Inferior parietal cortex (tissue), 1 donor: ENCODE measurements at regions not wholly inside any gene's neighbourhood (a gene's known extent, or its start where the extent isn't known, plus 50 kb on each side); places are given as distances from the start of the nearest gene placed in this dataset.

Source experiments
- DNase-seq: peaks from one replicate; pipeline ENCODE4 v3.0.0-alpha.2; 2016; ENCODE audit errors: extremely low spot score

GRCh38 chr10:20988357-20988983 is 91.4 kb upstream of the NEBL start:
- no peak for DNase-seq

GRCh38 chr10:20986049-20986448 is 88.9 kb upstream of the NEBL start:
- DNase-seq, result no peak

DNA sequence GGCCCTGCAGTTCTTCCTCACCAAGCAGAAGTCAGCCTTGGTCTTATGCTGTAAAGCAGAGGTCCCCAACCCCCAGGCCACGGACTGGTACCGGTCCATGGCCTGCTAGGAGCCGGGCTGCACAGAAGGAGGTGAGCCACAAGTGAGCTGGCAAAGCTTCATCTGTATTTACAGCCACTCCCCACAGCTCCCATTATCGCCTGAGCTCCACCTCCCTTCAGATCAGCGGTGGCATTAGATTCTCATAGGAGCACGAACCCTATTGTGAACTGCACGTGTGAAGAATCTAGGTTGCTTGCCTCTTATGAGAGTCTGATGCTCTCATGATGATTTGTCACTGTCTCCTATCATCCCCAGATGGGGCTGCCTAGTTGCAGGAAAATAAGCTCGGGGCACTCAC is 87.6 kb upstream of the NEBL start:
- DNase-seq, result no peak

DNA sequence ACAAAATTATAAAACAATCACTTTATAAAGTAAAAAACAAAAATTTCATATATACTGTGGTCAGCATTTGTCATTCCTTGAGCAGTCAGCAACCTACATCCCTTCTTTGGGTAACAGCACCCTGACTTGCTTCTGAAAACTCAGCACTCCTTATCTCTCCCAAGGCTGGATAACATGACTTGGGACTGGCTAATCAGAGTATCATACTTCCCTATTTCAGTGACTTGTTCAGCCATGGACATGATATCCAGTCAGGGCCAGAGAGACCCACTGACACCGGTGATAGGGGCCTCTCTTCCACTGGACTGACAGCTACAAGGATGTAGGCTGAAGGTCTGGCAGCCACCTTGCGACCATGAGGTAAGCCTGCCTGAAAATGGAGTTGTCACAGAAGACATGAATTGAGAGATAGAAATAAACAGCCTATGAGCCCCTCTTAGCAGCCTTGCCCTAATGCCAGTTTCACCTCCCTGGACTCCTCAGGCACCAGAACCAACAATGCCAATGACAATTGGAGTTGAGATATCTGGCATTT is 84.4 kb upstream of the NEBL start:
- DNase-seq, result no peak

DNA sequence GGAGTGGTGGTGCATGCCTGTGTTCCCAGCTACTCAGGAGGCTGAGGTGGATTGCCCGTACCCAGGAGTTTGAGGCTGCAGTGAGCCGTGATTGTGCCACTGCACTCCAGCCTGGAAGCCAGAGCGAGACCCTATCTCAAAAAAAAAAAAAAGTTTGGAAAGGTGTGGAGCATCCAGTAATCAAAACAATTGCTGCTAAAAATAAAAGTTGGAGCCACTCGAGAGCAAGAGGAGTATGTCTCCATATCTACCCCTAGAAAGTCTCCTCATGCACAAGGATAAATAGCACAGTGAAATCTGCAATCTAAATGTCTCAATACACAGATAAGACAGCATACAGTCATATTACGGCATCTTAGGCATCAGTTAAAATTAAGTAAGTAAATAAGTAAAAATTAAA is 81.5 kb upstream of the NEBL start:
- DNase-seq, result no peak

DNA sequence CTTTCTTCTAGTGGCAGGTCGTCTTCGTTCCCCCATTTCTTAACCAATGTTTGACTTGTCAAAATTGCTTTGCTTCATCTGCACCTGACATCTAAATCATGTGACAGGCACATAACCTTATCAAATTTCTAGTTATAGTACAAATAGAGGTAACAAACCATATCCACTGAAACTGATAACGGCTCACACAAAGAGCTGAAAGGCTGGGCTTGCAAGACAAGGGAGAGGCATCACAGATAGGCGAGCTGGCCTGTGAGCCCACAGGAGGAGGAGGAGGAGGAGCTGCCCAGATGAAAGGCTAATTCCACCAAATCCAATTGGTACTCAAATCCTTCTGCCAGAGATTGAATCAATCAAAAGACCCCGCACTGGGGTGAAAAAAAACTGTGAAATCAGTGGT is 80.2 kb upstream of the NEBL start:
- no peak for DNase-seq

- no peak for DNase-seq
These were observed 79.8 kb upstream of the NEBL start for GRCh38 chr10:20976891-20977290.

DNA sequence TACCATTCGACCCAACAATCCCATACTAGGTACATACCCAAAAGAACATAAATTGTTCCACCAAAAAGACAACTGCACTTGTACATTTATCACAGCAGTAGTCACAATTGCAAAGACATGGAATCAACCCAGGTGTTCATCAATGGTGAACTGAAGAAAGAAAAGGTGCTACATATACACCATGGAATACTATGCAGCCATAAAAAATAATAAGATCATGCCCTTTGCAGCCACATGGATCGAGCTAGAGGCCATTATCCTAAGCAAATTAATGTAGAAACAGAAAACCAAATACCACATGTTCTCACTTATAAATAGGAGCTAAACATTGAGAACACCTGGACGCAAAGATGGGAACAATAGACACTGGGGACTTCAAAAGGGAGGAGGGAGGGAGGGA is 79.3 kb upstream of the NEBL start:
- no peak for DNase-seq

GRCh38 chr10:20975236-20975635 is 78.1 kb upstream of the NEBL start:
- DNase-seq, result no peak

DNA sequence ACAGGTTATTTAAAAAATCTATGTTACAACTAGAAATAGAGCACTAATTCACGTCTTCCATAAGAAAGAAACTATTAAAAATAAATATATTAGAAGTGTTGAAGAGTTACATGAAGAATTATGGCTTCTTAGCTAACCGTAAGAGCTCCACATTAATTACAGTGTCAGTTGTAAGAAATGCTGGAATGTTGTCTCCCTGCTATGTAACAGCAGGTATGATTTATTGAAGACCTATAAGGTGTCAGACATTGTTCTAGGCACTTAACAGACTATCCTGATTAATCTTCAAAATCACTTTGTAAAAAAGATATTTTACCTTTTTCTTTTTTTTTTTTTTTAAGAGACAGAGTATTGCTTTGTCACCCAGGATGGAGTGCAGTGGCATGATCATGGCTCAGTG is 75.8 kb upstream of the NEBL start:
- no peak for DNase-seq

GRCh38 chr10:20971901-20972300 is 74.8 kb upstream of the NEBL start:
- DNase-seq, result no peak

DNA sequence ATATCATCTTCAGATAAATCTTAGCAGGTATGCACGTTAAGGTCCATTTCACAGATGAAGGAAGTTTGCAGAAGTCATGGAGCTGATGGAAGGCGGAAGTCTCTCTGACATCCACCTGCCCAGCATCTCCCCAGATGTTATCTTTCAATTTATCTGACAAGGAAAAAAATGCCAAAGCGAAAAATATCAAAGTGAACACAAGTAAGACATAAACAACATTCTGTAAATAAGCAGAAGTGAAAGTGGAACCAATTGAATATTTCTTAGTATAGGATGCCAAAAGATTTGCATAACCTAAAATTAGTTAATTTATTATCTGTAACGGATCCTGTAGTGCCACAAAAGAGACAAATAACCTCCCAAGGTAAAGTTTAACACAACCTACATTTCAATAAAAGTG is 73.6 kb upstream of the NEBL start:
- no peak for DNase-seq

GRCh38 chr10:20970044-20970443 is 72.9 kb upstream of the NEBL start:
- no peak for DNase-seq

- DNase-seq, result no peak
These were observed 69.3 kb upstream of the NEBL start for GRCh38 chr10:20966426-20966825.

- peak; percentile 29 for DNase-seq
These were observed 66.8 kb upstream of the NEBL start for GRCh38 chr10:20963721-20964595.

GRCh38 chr10:20963056-20963455 is 65.9 kb upstream of the NEBL start:
- no peak for DNase-seq

GRCh38 chr10:20962165-20962564 is 65.1 kb upstream of the NEBL start:
- no peak for DNase-seq

DNA sequence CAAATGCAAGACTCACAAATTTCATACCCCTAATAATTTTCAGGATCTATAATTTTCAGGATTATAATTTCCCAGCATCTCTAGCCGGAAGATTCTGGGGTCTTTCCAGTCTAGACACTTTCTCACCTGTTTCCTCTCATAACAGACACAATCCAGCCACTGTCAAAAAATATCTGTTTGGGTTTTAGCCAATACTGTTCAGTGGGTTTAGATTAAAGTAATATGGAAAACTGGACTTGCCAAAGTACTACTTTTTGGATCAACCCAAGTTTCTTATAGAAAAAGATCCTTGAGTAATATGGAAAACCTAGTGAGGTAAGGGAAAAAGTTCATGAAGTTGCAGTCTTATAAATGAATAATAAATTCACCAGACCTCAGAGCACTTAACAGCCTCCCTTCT is 62.1 kb upstream of the NEBL start:
- DNase-seq, result no peak

- no peak for DNase-seq
These were observed 61.7 kb upstream of the NEBL start for GRCh38 chr10:20958764-20959163.

DNA sequence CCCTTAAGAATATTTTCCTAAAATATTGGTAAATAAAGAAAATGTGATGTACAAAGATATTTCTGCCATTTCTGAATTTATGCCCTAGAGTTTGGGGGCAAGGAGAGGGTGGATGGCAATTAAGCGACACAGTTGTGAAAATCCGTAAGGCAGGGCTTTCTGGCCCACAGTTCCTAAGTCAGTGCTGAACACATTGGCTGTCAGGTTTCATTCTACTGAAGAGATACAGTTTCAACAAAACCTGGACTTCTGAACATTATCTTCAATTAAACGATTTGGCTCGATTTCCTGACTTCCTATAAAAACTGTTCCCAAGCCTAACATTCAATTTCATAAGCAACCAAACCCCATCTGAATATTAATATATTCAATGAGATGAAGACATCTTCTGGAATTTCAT is 61.1 kb upstream of the NEBL start:
- DNase-seq, result no peak

GRCh38 chr10:20957744-20958143 is 60.6 kb upstream of the NEBL start:
- DNase-seq, result no peak

DNA sequence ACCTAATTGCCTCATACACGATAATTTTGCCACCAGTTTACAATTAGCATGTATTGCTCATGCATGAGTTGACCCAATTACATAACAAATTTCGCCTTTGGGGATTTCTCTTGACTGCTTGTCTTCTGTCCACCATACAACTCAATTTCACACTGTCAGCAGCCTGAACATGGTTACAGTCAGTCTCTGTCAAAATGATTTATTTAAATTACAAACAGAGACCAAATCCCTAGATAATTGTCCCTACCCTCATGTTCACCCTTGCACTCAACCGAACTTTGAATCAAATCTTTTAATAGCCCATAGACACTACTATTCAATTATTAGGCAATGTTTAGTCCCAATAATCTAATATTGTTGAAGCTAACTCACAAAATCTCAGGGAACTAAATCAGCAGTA is 59.7 kb upstream of the NEBL start:
- DNase-seq, result no peak

GRCh38 chr10:20955355-20955893 is 58.3 kb upstream of the NEBL start:
- no peak for DNase-seq
